Neural cell (in vitro differentiated cells): ENCODE measurements at regions not wholly inside any gene's neighbourhood (a gene's known extent, or its start where the extent isn't known, plus 50 kb on each side); places are given as distances from the start of the nearest gene placed in this dataset.

ENCODE experiments used
- H2AFZ ChIP-seq: fragments of 200-600, 300-800 bp; sonication (generic), shearing (Covaris generic); 2 replicates; pipeline ENCODE4 v1.6.0; 2014; ENCODE audit warnings: low read depth, mild to moderate bottlenecking, antibody characterized with exemption, low read length, moderate library complexity
- H3F3A ChIP-seq: fragments of 200-600 bp; shearing (Covaris generic); 2 replicates; pipeline ENCODE4 v1.6.1; 2016; ENCODE audit warnings: mild to moderate bottlenecking, moderate library complexity, mixed read lengths, antibody characterized with exemption, low read length; ENCODE audit not compliant: insufficient read depth, poor library complexity, severe bottlenecking
- H3K27ac ChIP-seq: fragments of 200-600, 300-800 bp; sonication (generic), shearing (Covaris generic); 2 replicates; pipeline ENCODE4 v1.5.1; 2014; ENCODE audit warnings: mild to moderate bottlenecking, low read length, moderate library complexity
- H3K27me3 ChIP-seq: fragments of 300-800, 200-600 bp; sonication (generic), shearing (Covaris generic); 2 replicates; pipeline ENCODE4 v1.6.0; 2014; ENCODE audit warnings: mild to moderate bottlenecking, low read depth, low read length, moderate library complexity; ENCODE audit not compliant: insufficient read depth
- H3K36me3 ChIP-seq: fragments of 300-800, 200-600 bp; sonication (generic), shearing (Covaris generic); 2 replicates; pipeline ENCODE4 v1.5.1; 2014; ENCODE audit warnings: mild to moderate bottlenecking, antibody characterized with exemption, low read length, moderate library complexity; ENCODE audit not compliant: insufficient read depth
- H3K4me2 ChIP-seq: fragments of 300-800, 200-600 bp; sonication (generic), shearing (Covaris generic); 2 replicates; pipeline ENCODE4 v1.6.0; 2014; ENCODE audit warnings: mild to moderate bottlenecking, low read length
- H3K4me3 ChIP-seq: fragments of 300-800, 200-600 bp; sonication (generic), shearing (Covaris generic); 2 replicates; pipeline ENCODE4 v1.5.1; 2014; ENCODE audit warnings: mild to moderate bottlenecking, low read length, moderate library complexity
- H3K79me2 ChIP-seq: fragments of 200-600 bp; shearing (Covaris generic); replicated peaks from 2 replicates; pipeline ENCODE4 v1.6.0; 2014; ENCODE audit warnings: mild to moderate bottlenecking, low read length, moderate library complexity; ENCODE audit not compliant: insufficient read depth
- H3K9ac ChIP-seq: fragments of 300-800, 200-600 bp; sonication (generic), shearing (Covaris generic); 2 replicates; pipeline ENCODE4 v1.6.1; 2016; ENCODE audit warnings: mild to moderate bottlenecking, low read length, mixed read lengths
- H3K9me2 ChIP-seq: fragments of 200-600 bp; shearing (Covaris generic); 2 replicates; pipeline ENCODE4 v1.6.1; 2016; ENCODE audit warnings: mild to moderate bottlenecking, low read length, mixed read lengths; ENCODE audit not compliant: insufficient read depth
- H3K9me3 ChIP-seq: fragments of 200-600, 300-800 bp; sonication (generic), shearing (Covaris generic); 2 replicates; pipeline ENCODE4 v1.6.1; 2016; ENCODE audit warnings: mild to moderate bottlenecking, mixed run types, low read length, moderate library complexity, mixed read lengths
- H4K20me1 ChIP-seq: fragments of 200-600 bp; shearing (Covaris generic); 2 replicates; pipeline ENCODE4 v1.6.1; 2016; ENCODE audit warnings: mild to moderate bottlenecking, mixed run types; ENCODE audit not compliant: insufficient read depth
- EP300 ChIP-seq: fragments of 450-650 bp; conservative IDR thresholded peaks from 2 replicates; pipeline ENCODE4 v1.6.1; 2014; ENCODE audit warnings: antibody characterized with exemption, mild to moderate bottlenecking, moderate library complexity; ENCODE audit not compliant: poor library complexity, severe bottlenecking
- EZH2 ChIP-seq: fragments of 200-600, 300-800 bp; shearing (Covaris generic), sonication (generic); IDR thresholded peaks from 2 replicates; pipeline ENCODE4 v1.6.1; 2014; ENCODE audit warnings: antibody characterized with exemption, low read length, borderline replicate concordance, mild to moderate bottlenecking; ENCODE audit not compliant: insufficient read depth, poor library complexity, severe bottlenecking
- MXI1 ChIP-seq: fragments of 450-650 bp; conservative IDR thresholded peaks from 2 replicates; pipeline ENCODE4 v1.6.1; 2014; ENCODE audit warnings: antibody characterized with exemption, mild to moderate bottlenecking; ENCODE audit not compliant: poor library complexity, severe bottlenecking
- POLR2AphosphoS5 ChIP-seq: IDR thresholded peaks from 2 replicates; pipeline ENCODE4 v1.6.1; 2012
- RAD21 ChIP-seq: fragments of 450-650 bp; conservative IDR thresholded peaks from 2 replicates; pipeline ENCODE4 v1.6.1; 2014; ENCODE audit warnings: antibody characterized with exemption, mild to moderate bottlenecking, moderate library complexity
- REST ChIP-seq: IDR thresholded peaks from 2 replicates; pipeline ENCODE4 v1.6.1; 2012; ENCODE audit warnings: borderline replicate concordance
- SMC3 ChIP-seq: fragments of 450-650 bp; conservative IDR thresholded peaks from 2 replicates; pipeline ENCODE4 v1.6.1; 2014; ENCODE audit warnings: antibody characterized with exemption, mild to moderate bottlenecking, moderate library complexity; ENCODE audit not compliant: poor library complexity
- TAF1 ChIP-seq: IDR thresholded peaks from 2 replicates; pipeline ENCODE4 v1.6.1; 2012; ENCODE audit warnings: low read depth
- TF ChIP-seq, protein P1 (sequence below): fragments of 450-650 bp; IDR thresholded peaks from 2 replicates; pipeline ENCODE4 v1.5.1; 2014; ENCODE audit warnings: antibody characterized with exemption, mild to moderate bottlenecking, moderate library complexity; ENCODE audit not compliant: poor library complexity, severe bottlenecking

- Histone ChIP-seq H3K27ac (no peak overlapping the region), H3K4me2 (no peak overlapping the region), H3K36me3 (no peaks in the 10 kb centered on the region), H2AFZ (no peak overlapping the region), H3K4me3 (no peak overlapping the region), H3K79me2 (no peaks in the 10 kb centered on the region), H3K9ac (no peak overlapping the region), H3K9me3 (no peaks in the 10 kb centered on the region), H3K9me2 (no peaks in the 10 kb centered on the region), H4K20me1 (no peaks in the 10 kb centered on the region), H3F3A (no peaks in the 10 kb centered on the region), H3K27me3 (no peaks in the 10 kb centered on the region)
- TF ChIP-seq MXI1 (no peak), RAD21 (no peak), REST (no peak), SMC3 (no peak), TAF1 (no peak), EP300 (no peak), POLR2AphosphoS5 (no peak), EZH2 (no peak)
- TF ChIP-seq, protein P1, sequence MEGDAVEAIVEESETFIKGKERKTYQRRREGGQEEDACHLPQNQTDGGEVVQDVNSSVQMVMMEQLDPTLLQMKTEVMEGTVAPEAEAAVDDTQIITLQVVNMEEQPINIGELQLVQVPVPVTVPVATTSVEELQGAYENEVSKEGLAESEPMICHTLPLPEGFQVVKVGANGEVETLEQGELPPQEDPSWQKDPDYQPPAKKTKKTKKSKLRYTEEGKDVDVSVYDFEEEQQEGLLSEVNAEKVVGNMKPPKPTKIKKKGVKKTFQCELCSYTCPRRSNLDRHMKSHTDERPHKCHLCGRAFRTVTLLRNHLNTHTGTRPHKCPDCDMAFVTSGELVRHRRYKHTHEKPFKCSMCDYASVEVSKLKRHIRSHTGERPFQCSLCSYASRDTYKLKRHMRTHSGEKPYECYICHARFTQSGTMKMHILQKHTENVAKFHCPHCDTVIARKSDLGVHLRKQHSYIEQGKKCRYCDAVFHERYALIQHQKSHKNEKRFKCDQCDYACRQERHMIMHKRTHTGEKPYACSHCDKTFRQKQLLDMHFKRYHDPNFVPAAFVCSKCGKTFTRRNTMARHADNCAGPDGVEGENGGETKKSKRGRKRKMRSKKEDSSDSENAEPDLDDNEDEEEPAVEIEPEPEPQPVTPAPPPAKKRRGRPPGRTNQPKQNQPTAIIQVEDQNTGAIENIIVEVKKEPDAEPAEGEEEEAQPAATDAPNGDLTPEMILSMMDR = no peak
These were observed 99.1 kb downstream of the JCAD start for GRCh38 chr10:29960261-29960660.

DNA sequence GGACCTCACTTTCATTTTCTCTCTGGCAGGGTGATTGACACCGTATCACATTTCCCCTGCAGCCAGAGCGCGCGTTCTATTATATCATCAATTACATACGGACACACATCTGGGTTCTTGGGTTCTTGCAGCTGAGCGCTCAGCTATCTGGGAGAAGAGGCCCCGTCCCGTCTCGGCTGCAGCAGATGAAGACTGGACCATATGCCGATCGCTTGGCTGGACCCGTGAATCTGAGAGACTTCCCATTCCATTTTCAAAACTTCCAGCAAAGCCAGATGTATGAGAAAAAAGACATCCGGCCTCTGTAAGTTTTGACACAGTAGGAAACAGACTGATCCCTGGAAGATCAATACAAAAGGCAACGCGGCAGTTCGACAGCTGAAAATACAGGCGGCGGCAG, 99.8 kb downstream of the JCAD start:
- Histone ChIP-seq H3K27ac (no peak overlapping the region), H3K4me2 (no peak overlapping the region), H4K20me1 (no peaks in the 10 kb centered on the region), H3K4me3 (no peak overlapping the region), H2AFZ (no peak overlapping the region), H3K9ac (no peak overlapping the region), H3K36me3 (no peaks in the 10 kb centered on the region), H3F3A (no peaks in the 10 kb centered on the region), H3K9me3 (no peaks in the 10 kb centered on the region), H3K27me3 (no peaks in the 10 kb centered on the region), H3K79me2 (no peaks in the 10 kb centered on the region), H3K9me2 (no peaks in the 10 kb centered on the region)
- TF ChIP-seq POLR2AphosphoS5 = no peak
- TF ChIP-seq TAF1 = no peak
- TF ChIP-seq MXI1 = no peak
- TF ChIP-seq, protein P1 = no peak
- no peak for TF ChIP-seq REST
- no peak for TF ChIP-seq EZH2
- TF ChIP-seq EP300 = no peak
- no peak for TF ChIP-seq SMC3
